ENCODE measurements at regions not wholly inside any gene's neighbourhood (a gene's known extent, or its start where the extent isn't known, plus 50 kb on each side); places are given as distances from the start of the nearest gene placed in this dataset.

- Mint-ChIP-seq H3K9me3 (ENCODE audit: insufficient read depth) (no peaks in the 10 kb centered on the region), H3K27ac (no peak overlapping the region), H3K4me1 (no peaks in the 10 kb centered on the region), H3K4me3 (no peak overlapping the region), H3K27me3 (peaks cover 32% of the 10 kb centered on the region)
- Histone ChIP-seq H3K4me3 (ENCODE audit: control extremely low read depth in 1 of 5, extremely low read depth in 1 of 5, insufficient read depth in 1 of 5, low read depth in 2 of 5, low read length in 4 of 5) (no peak overlapping the region), H3K9ac (ENCODE audit: low read length) (no peak overlapping the region), H3K79me2 (ENCODE audit: control insufficient read depth, insufficient read depth, low read length) (no peaks in the 10 kb centered on the region), H4K20me1 (ENCODE audit: control insufficient read depth, insufficient read depth, low read length, poor library complexity, severe bottlenecking) (no peaks in the 10 kb centered on the region), H3K27me3 (replicated peaks in 1 of 4; ENCODE audit: control extremely low read depth in 1 of 4, control insufficient read depth in 3 of 4, insufficient read depth in 4 of 4, low read length in 3 of 4) (peaks cover 0 to 7% (median 0%) of the 10 kb centered on the region in 4 experiments), H3K4me2 (replicated peaks; ENCODE audit: low read depth, low read length, poor library complexity, severe bottlenecking) (no peak overlapping the region), H3K4me1 (ENCODE audit: control insufficient read depth in 2 of 2, insufficient read depth in 2 of 2, low read length in 2 of 2) (no peaks in the 10 kb centered on the region), H3K9me3 (ENCODE audit: control extremely low read depth in 1 of 3, control insufficient read depth in 2 of 3, insufficient read depth in 1 of 3, low read length in 2 of 3) (no peaks in the 10 kb centered on the region), H3K36me3 (replicated peaks in 1 of 2; ENCODE audit: control extremely low read depth in 1 of 2, control insufficient read depth in 1 of 2, extremely low read depth in 1 of 2, insufficient read depth in 2 of 2, low read length in 1 of 2) (no peaks in the 10 kb centered on the region), H2AFZ (ENCODE audit: insufficient read depth, low read depth, low read length, poor library complexity, severe bottlenecking) (peak overlapping the region; percentile 43), H3K27ac (ENCODE audit: low read length in 2 of 2) (no peak overlapping the region)
- no peak for ATAC-seq (ENCODE audit: low read depth)
- WGBS (ENCODE audit: insufficient coverage): 13% methylated on average over 5 of the region's 9 CpGs
- CTCF ChIA-PET: no interaction called here
- intact Hi-C loops (cut with micrococcal nuclease): no loop called here
- no peak for TF ChIP-seq EZH2 (IDR thresholded peaks at IDR 0.05; ENCODE audit: borderline replicate concordance, insufficient read depth, low read depth, low read length, poor library complexity, severe bottlenecking)
- TF ChIP-seq, protein P1, sequence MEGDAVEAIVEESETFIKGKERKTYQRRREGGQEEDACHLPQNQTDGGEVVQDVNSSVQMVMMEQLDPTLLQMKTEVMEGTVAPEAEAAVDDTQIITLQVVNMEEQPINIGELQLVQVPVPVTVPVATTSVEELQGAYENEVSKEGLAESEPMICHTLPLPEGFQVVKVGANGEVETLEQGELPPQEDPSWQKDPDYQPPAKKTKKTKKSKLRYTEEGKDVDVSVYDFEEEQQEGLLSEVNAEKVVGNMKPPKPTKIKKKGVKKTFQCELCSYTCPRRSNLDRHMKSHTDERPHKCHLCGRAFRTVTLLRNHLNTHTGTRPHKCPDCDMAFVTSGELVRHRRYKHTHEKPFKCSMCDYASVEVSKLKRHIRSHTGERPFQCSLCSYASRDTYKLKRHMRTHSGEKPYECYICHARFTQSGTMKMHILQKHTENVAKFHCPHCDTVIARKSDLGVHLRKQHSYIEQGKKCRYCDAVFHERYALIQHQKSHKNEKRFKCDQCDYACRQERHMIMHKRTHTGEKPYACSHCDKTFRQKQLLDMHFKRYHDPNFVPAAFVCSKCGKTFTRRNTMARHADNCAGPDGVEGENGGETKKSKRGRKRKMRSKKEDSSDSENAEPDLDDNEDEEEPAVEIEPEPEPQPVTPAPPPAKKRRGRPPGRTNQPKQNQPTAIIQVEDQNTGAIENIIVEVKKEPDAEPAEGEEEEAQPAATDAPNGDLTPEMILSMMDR (IDR thresholded peaks at IDR 0.05): no peak
- POLR2A ChIA-PET: no interaction called here
- DNase-seq: no peak
Observed at GRCh38 chr4:152109531-152110509, 349.0 kb upstream of the GATB start.

All from B cell (primary cell).